ENCODE measurements at regions not wholly inside any gene's neighbourhood (a gene's known extent, or its start where the extent isn't known, plus 50 kb on each side); places are given as distances from the start of the nearest gene placed in this dataset.
"Not testable (repeated sequence)": the region's sequence is repeated elsewhere in the genome, so short reads cannot be mapped to it uniquely, and the experiment has no call there.

- no peak for DNase-seq
These were observed 51.4 kb downstream of the SLC41A2 start for GRCh38 chr12:104906695-104907094.

DNA sequence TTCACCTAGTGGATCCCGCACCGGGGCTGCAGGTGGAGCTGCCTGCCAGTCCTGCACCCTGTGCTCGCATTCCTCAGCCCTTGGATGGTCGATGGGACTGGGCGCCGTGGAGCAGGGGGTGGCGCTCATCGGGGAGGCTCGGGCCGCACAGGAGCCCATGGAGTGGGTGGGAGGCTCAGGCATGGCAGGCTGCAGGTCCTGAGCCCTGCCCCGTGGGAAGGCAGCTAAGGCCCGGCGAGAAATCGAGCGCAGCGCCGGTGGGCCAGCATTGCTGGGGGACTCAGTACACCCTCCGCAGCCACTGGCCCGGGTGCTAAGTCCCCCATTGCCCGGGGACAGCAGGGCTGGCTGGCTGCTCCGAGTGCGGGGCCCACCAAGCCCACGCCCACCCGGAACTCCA lies 52.6 kb downstream of the SLC41A2 start:
- DNase-seq, result not testable (repeated sequence)

GRCh38 chr12:104903648-104904423 lies 54.3 kb downstream of the SLC41A2 start:
- no peak for DNase-seq

DNA sequence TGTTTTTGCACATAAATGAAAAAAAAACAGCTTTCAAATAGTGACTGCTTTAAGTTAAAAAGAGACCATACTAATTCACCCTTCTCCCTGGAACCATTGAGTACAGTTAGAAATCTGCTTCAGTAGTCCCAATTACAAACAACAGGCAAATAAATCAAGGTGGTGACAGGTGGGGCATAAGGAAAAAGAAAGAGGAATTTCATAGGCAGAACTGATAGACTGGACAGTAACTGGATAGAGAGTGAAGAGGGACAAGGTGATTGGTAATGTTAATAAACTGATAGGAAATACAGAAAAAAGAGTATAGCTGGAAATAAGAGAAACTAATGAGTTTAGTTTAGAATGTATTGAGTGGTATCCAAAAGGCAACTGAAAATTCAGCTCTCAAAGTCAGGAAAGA lies 56.0 kb downstream of the SLC41A2 start:
- DNase-seq, result no peak

- no peak for DNase-seq
These were observed 61.4 kb downstream of the SLC41A2 start for GRCh38 chr12:104896710-104897109.

- DNase-seq, result no peak
These were observed 61.9 kb downstream of the SLC41A2 start for GRCh38 chr12:104896146-104896545.

DNA sequence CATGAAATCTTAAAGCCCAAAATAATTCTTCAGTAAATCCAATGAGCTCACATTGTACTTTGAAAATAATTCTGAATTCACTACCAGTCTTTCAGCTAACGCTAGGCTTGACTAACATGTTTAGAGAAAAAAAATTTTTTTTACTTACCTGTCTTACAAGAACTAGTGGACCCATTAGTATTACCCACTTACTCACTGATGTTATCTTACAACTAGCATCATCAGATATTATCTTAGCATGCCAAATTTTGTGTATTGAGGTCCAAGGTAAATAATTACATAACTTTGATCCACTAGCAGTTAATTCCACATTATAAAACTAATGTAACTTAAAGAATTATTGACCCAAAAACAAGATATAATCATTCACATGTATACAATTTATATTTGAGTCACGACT lies 62.7 kb downstream of the SLC41A2 start:
- no peak for DNase-seq

GRCh38 chr12:104890476-104891096 lies 67.5 kb downstream of the SLC41A2 start:
- no peak for DNase-seq

GRCh38 chr12:104889735-104890134 lies 68.4 kb downstream of the SLC41A2 start:
- no peak for DNase-seq

GRCh38 chr12:104888892-104889291 lies 69.2 kb downstream of the SLC41A2 start:
- no peak for DNase-seq

DNA sequence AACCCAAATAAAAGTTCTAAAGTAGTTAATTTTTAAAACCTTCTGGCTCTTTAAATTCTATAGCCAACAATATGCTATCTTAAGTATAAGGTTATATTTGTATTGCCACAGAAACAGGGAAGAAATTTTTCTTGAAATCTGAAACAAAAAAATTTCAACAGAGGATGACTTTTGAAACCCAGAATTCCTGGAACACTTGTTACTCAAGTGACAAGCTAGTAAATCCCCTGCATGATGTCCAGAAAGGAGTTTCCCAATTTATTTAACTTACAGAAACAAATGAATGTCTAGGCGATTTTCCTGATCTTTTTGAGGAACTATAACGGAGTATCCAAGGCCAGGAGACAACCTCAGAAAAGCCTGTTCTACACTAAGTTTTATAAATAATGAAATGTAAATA lies 69.6 kb downstream of the SLC41A2 start:
- no peak for DNase-seq

- DNase-seq, result no peak
These were observed 70.6 kb downstream of the SLC41A2 start for GRCh38 chr12:104887452-104887851.

DNA sequence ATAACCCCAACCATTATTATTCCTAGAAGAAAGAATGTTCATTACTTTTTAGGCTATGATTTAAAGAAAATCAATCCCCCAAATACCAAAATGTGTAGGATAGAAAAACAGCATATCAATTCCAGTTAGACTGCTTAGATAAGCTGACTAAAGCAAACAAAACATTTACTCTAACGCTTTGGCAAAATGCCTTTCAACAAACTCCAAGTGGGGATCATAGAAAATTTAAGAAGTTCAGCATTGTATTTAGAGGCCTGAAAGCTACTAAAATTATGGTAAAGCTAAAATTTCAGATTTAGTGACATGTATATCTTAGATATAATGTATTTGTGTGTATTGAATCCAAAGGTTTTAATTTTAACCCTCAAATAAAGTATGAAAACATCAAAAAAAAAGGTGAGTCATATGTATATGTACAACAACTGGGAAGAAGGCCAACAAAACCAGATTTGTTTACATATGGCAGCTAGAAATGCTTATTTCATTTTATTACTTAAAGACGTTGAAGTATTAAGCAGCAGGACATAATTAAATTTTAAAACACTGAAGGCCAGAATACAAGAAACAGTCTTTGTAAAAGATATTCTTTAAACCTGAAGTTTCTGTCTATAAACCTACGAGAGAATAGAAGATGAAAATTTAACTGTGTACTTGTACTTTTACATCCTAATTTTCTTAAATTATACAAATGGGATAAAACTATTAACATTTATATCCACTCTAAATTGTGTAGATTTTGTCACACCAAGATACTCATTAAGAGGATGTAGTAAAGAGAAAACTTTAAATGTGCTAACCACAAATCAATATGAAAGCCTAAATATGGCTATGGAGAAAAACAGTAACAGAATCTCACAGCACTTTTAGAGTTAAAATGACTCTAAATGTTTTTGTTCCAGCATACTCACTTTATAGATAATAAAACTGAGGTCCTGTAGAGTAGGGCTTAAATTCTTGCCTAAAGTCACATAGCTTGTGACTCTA lies 71.4 kb downstream of the SLC41A2 start:
- no peak for DNase-seq

GRCh38 chr12:104878858-104879257 lies 79.2 kb downstream of the SLC41A2 start:
- DNase-seq, result not testable (repeated sequence)

GRCh38 chr12:104877103-104877705 lies 80.9 kb downstream of the SLC41A2 start:
- DNase-seq, result peak; percentile 5

DNA sequence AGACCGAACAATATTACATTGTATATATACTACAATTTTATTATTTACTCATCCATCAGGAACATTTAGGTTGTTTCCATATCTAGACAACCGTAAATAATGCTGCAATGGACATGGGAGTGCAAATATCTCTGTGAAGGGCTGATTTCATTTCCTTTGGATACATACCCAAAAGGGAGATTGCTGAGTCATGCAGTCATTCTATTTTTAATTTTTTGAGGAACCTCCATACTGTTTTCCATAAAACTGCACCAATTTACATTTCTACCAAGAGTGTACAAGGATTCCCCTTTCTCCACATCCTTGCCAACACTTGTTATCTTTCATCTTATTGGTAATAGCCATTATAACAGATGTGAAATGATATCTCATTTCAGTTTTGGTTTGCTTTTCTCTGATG lies 84.7 kb downstream of the SLC41A2 start:
- no peak for DNase-seq

GRCh38 chr12:104870797-104871196 lies 87.3 kb downstream of the SLC41A2 start:
- no peak for DNase-seq

- no peak for DNase-seq
These were observed 91.8 kb downstream of the SLC41A2 start for GRCh38 chr12:104866291-104866690.

GRCh38 chr12:104865080-104865479 lies 93.0 kb downstream of the SLC41A2 start:
- DNase-seq, result no peak

GRCh38 chr12:104864668-104865067 lies 93.4 kb downstream of the SLC41A2 start:
- no peak for DNase-seq

GRCh38 chr12:104863296-104863948 lies 94.7 kb downstream of the SLC41A2 start:
- no peak for DNase-seq
